Right lung (tissue), 2 donors: ENCODE measurements at regions not wholly inside any gene's neighbourhood (a gene's known extent, or its start where the extent isn't known, plus 50 kb on each side); places are given as distances from the start of the nearest gene placed in this dataset.

ENCODE experiments used
- DNase-seq, 2 donors: peaks; one replicate each; pipeline ENCODE4 v3.0.0-alpha.2; 2013

GRCh38 chr16:64168371-64168770 lies 953.5 kb downstream of the CDH11 start:
- DNase-seq, result no peak

GRCh38 chr16:64167936-64168335 lies 953.9 kb downstream of the CDH11 start:
- DNase-seq, result no peak

- no peak for DNase-seq
Observed at GRCh38 chr16:64165368-64165767, 956.5 kb downstream of the CDH11 start.

GRCh38 chr16:64162613-64163375 lies 959.1 kb downstream of the CDH11 start:
- no peak for DNase-seq

GRCh38 chr16:64159976-64160375 lies 961.9 kb downstream of the CDH11 start:
- DNase-seq, result no peak

GRCh38 chr16:64158941-64159588 lies 962.8 kb downstream of the CDH11 start:
- DNase-seq, result no peak

- no peak for DNase-seq
Observed at GRCh38 chr16:64153718-64154117, 968.1 kb downstream of the CDH11 start.

- DNase-seq, result no peak
Observed at GRCh38 chr16:64151990-64152767, 969.7 kb downstream of the CDH11 start.

GRCh38 chr16:64150193-64150592 lies 971.7 kb downstream of the CDH11 start:
- no peak for DNase-seq

- DNase-seq, result no peak
Observed at GRCh38 chr16:64149756-64150155, 972.1 kb downstream of the CDH11 start.

GRCh38 chr16:64148356-64148755 lies 973.5 kb downstream of the CDH11 start:
- DNase-seq, result no peak

GRCh38 chr16:64147941-64148340 lies 973.9 kb downstream of the CDH11 start:
- DNase-seq, result no peak

GRCh38 chr16:64144617-64145016 lies 977.2 kb downstream of the CDH11 start:
- DNase-seq, result no peak

- no peak for DNase-seq
Observed at GRCh38 chr16:64138621-64139020, 983.2 kb downstream of the CDH11 start.

- no peak for DNase-seq
Observed at GRCh38 chr16:64138006-64138405, 983.9 kb downstream of the CDH11 start.

- DNase-seq, result no peak
Observed at GRCh38 chr16:64136743-64137142, 985.1 kb downstream of the CDH11 start.

- no peak for DNase-seq
Observed at GRCh38 chr16:64136314-64136713, 985.5 kb downstream of the CDH11 start.

- peak; percentile 61 to 67 for DNase-seq
Observed at GRCh38 chr16:64133366-64133765, 988.5 kb downstream of the CDH11 start.

- peak; percentile 69 to 76 for DNase-seq
Observed at GRCh38 chr16:64132759-64133361, 989.0 kb downstream of the CDH11 start.

- no peak for DNase-seq
Observed at GRCh38 chr16:64132190-64132589, 989.7 kb downstream of the CDH11 start.

GRCh38 chr16:64131423-64131822 lies 990.4 kb downstream of the CDH11 start:
- no peak for DNase-seq

GRCh38 chr16:64130140-64130539 lies 991.7 kb downstream of the CDH11 start:
- no peak for DNase-seq
